ENCODE measurements at regions not wholly inside any gene's neighbourhood (a gene's known extent, or its start where the extent isn't known, plus 50 kb on each side); places are given as distances from the start of the nearest gene placed in this dataset.

DNA sequence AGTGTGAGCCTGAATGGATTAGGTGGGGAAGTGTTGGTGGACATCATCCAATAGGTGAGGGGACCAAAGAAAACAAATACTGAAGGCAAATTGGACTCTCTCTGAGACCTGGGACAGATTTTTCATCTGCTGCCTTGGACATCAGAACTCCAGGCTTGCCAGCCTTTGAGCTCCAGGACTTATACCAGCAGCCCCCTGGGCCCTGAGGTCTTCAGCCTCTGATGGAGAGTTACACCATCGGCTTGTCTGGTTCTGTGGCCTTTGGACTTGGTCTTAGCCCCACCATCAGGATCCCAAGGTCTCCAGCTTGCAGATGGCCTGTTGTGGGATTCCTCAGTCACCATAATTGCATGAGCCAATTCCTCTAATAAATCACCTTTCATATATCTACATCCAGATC, 80.8 kb upstream of the SLC8A3 start:
- intact Hi-C loops (cut with DNase I), result no loop called here
- no peaks in the 10 kb centered on the region for H3K9me3 ChIP-seq
- no peak overlapping the region for H3K27ac ChIP-seq
- DNase-seq (no peak), FAIRE-seq (no peak), ATAC-seq (no peak)
- no peaks in the 10 kb centered on the region for H3K27me3 ChIP-seq
- no peaks in the 10 kb centered on the region for H3K36me3 ChIP-seq
- WGBS, 2 donors, result 82% methylated on average over 1 of the region's 1 CpG
- no peak overlapping the region for H3K4me3 ChIP-seq
- no peaks in the 10 kb centered on the region for H3K4me1 ChIP-seq
- no peak for TF ChIP-seq CTCF (IDR thresholded peaks at IDR 0.05)

DNA sequence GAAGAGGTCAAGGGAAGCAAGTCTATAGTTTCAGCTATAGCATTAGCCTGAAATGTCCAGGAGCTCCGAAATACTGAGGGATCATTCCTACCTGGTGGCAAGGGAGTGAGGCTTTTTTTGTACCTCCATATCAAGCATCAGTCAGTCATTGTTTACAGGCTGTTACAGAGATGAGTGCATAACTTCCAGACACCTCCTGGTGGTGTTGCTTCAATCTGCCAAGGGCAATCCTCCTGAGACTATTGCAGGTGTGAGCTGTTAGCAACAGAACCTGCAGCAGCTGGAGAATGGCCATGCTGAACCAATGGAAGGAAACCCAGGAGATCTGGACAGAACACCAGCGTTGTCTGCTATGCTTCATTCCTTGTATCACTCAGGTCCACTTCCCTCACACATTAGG, 80.0 kb upstream of the SLC8A3 start:
- Histone ChIP-seq H3K4me3 (no peak overlapping the region), H3K4me1 (no peaks in the 10 kb centered on the region), H3K9me3 (no peaks in the 10 kb centered on the region), H3K27me3 (no peaks in the 10 kb centered on the region), H3K36me3 (no peaks in the 10 kb centered on the region), H3K27ac (no peak overlapping the region)
- ATAC-seq, result no peak
- WGBS, 2 donors, result 81 to 82% methylated on average over 2 of the region's 2 CpGs
- intact Hi-C loops (cut with DNase I), result no loop called here
- TF ChIP-seq CTCF (IDR thresholded peaks at IDR 0.05), result no peak
- no peak for FAIRE-seq
- DNase-seq, result no peak

DNA sequence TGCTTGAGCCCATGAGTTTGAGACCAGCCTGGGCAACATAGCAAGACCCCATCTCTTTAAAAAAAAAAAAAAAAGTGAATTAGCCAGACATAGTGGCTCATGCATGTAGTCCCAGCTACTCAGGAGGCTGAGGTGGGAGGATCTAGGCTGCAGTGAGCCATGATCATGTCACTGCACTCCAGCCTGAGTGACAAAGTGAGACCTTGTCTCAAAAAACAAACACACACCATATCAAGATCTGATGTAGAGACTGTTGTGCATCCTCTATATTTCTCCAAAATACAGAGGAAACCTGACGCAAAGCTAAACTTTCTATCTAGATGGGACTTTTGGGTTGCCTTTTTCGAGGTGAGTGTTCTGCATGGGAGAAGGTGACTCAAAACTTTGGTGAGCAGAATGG, 77.4 kb upstream of the SLC8A3 start:
- no peak for TF ChIP-seq CTCF (IDR thresholded peaks at IDR 0.05)
- DNase-seq (no peak), ATAC-seq (no peak), FAIRE-seq (no peak)
- H3K36me3 ChIP-seq, result no peaks in the 10 kb centered on the region
- no peaks in the 10 kb centered on the region for H3K4me1 ChIP-seq
- H3K27me3 ChIP-seq, result no peaks in the 10 kb centered on the region
- H3K27ac ChIP-seq, result no peak overlapping the region
- H3K4me3 ChIP-seq, result no peak overlapping the region
- intact Hi-C loops (cut with DNase I), result no loop called here
- H3K9me3 ChIP-seq, result no peaks in the 10 kb centered on the region
- 89 to 93% methylated on average over 2 of the region's 2 CpGs for WGBS, 2 donors

DNA sequence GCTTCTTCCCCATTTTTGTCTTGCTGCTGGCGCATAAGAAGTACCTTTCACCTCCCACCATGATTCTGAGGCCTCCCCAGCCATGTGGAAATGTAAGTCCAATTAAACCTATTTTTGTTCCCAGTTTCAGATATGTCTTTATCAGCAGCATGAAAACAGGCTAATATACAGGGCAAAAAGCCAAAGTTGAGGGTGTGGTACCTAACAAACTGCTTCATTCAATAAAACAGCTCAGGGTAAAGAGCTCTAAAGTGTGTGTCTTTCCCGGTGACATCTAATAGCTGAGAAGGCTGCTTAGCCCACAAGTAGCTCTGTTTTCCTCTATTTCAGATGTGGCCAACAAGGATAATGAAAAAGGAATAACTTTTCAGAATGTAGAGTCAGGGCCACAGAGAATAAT, 76.7 kb upstream of the SLC8A3 start:
- intact Hi-C loops (cut with DNase I), result no loop called here
- Histone ChIP-seq H3K27me3 (no peaks in the 10 kb centered on the region), H3K4me3 (no peak overlapping the region), H3K9me3 (no peaks in the 10 kb centered on the region), H3K36me3 (no peaks in the 10 kb centered on the region), H3K27ac (no peak overlapping the region), H3K4me1 (no peaks in the 10 kb centered on the region)
- no peak for TF ChIP-seq CTCF (IDR thresholded peaks at IDR 0.05)
- DNase-seq, result no peak
- WGBS, 2 donors, result 82 to 86% methylated on average over 2 of the region's 2 CpGs
- no peak for ATAC-seq
- FAIRE-seq, result no peak

DNA sequence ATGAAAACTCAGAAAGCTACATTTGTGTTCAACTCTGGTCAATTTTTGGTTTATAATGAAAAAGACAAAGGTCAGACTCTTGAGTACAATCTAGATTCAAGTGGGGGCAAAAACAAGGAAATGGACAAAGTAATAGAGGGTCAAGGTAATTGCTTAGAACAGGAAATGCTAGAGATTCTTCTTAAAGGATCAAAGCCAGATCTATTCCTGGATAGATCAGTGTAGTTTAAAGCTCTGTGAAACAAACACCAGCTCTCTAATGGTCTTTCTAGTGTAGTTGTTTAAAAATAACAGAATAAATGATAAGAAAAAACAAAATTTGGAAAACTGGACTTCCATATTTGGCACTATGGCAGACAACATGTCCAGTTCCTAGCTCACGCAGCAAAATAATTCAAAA, 70.7 kb upstream of the SLC8A3 start:
- FAIRE-seq, result no peak
- intact Hi-C loops (cut with DNase I), result no loop called here
- DNase-seq, result no peak
- Histone ChIP-seq H3K4me3 (no peak overlapping the region), H3K4me1 (no peaks in the 10 kb centered on the region), H3K9me3 (no peaks in the 10 kb centered on the region), H3K36me3 (no peaks in the 10 kb centered on the region), H3K27me3 (no peaks in the 10 kb centered on the region), H3K27ac (no peak overlapping the region)
- TF ChIP-seq CTCF (IDR thresholded peaks at IDR 0.05), result no peak
- no peak for ATAC-seq
- WGBS, 2 donors, result 98 to 99% methylated on average over 1 of the region's 1 CpG

Measured in pancreas (tissue), 10 donors.